Prostate gland (tissue), 2 donors: ENCODE measurements at regions not wholly inside any gene's neighbourhood (a gene's known extent, or its start where the extent isn't known, plus 50 kb on each side); places are given as distances from the start of the nearest gene placed in this dataset.

Experiments
- DNase-seq: peaks from one replicate; pipeline ENCODE4 v3.0.0-alpha.2; 2019; ENCODE audit warnings: low spot score
- H3K27ac ChIP-seq, 2 donors: fragments of 200-600 bp; sonication (generic); 2 replicates each; pipeline ENCODE4 v1.5.1; 2017 to 2019
- H3K27me3 ChIP-seq: fragments of 200-600 bp; sonication (generic); replicated peaks from 2 replicates; pipeline ENCODE4 v1.5.1; 2019; ENCODE audit not compliant: insufficient read depth
- H3K36me3 ChIP-seq, 2 donors: fragments of 200-600 bp; sonication (generic); 1 replicate in 1 of 2; 2 replicates in 1 of 2; pipeline versions ENCODE4 v1.5.1 to v1.8.1; 2017 to 2019
- H3K4me1 ChIP-seq: fragments of 200-600 bp; sonication (generic); replicated peaks from 2 replicates; pipeline ENCODE4 v1.5.1; 2019
- H3K4me3 ChIP-seq, 2 donors: fragments of 200-600 bp; sonication (generic); 2 replicates each; pipeline ENCODE4 v1.5.1; 2017 to 2019
- H3K9me3 ChIP-seq: fragments of 200-600 bp; sonication (generic); 2 replicates; pipeline ENCODE4 v1.5.1; 2017
- CTCF ChIP-seq, 4 experiments: fragments of 200-600 bp in 2 of 4; fragments of 450-650 bp in 2 of 4; sonication (generic) in 2 of 4; IDR thresholded peaks; 1 replicate in 3 of 4; 2 replicates in 1 of 4; pipeline ENCODE4 v1.5.1; 2016 to 2019; ENCODE audit warnings: antibody characterized with exemption in 4 of 4, mild to moderate bottlenecking in 2 of 4, moderate library complexity in 2 of 4
- POLR2A ChIP-seq: fragments of 450-650 bp; IDR thresholded peaks from one replicate; pipeline ENCODE4 v1.6.1; 2016; ENCODE audit warnings: antibody characterized with exemption, mild to moderate bottlenecking
- POLR2AphosphoS5 ChIP-seq: sonication (generic); formaldehyde crosslinking; IDR thresholded peaks from one replicate; pipeline ENCODE4 v1.6.1; 2017; ENCODE audit warnings: antibody characterized with exemption
- WGBS: methylation state at CpG from one replicate; pipeline ENCODE4 v1.1.5; 2018; 5-methylcytosine and 5-hydroxymethylcytosine counted together
- intact Hi-C: fragments of 100-400 bp; cut with DNase I; formaldehyde crosslinking; loops from one replicate; pipeline ENCODE4 v1.14.2; 2022

GRCh38 chr10:52701647-52702046 is 70.9 kb downstream of the MBL2 start:
- WGBS, result 42% methylated on average over 2 of the region's 2 CpGs

GRCh38 chr10:52703451-52703850 is 69.1 kb downstream of the MBL2 start:
- no peaks in the 10 kb centered on the region for H3K36me3 ChIP-seq
- H3K4me3 ChIP-seq, result no peak overlapping the region
- no peak for DNase-seq
- intact Hi-C loops, result no loop called here
- no peak for TF ChIP-seq POLR2A
- no peak for TF ChIP-seq CTCF (IDR thresholded peaks at IDR 0.05)
- TF ChIP-seq POLR2AphosphoS5, result no peak
- H3K4me1 ChIP-seq, result no peaks in the 10 kb centered on the region
- WGBS, result 70% methylated on average over 3 of the region's 3 CpGs
- H3K27me3 ChIP-seq, result no peaks in the 10 kb centered on the region
- H3K9me3 ChIP-seq, result no peaks in the 10 kb centered on the region
- no peak overlapping the region for H3K27ac ChIP-seq

More at GRCh38 chr10:52701647-52702046, 70.9 kb downstream of the MBL2 start:
- DNase-seq, result no peak
- H3K9me3 ChIP-seq, result no peaks in the 10 kb centered on the region
- H3K27me3 ChIP-seq, result no peaks in the 10 kb centered on the region
- no peaks in the 10 kb centered on the region for H3K4me1 ChIP-seq
- no peak overlapping the region for H3K27ac ChIP-seq
- intact Hi-C loops, result no loop called here
- TF ChIP-seq CTCF (IDR thresholded peaks at IDR 0.05) (no peak), POLR2AphosphoS5 (no peak), POLR2A (no peak)
- no peak overlapping the region for H3K4me3 ChIP-seq
- no peaks in the 10 kb centered on the region for H3K36me3 ChIP-seq

- intact Hi-C loops, result no loop called here
These were observed 68.7 kb downstream of the MBL2 start for GRCh38 chr10:52703898-52704297.

GRCh38 chr10:52706332-52707070 is 66.1 kb downstream of the MBL2 start:
- intact Hi-C loops, result no loop called here
- no peak overlapping the region for H3K27ac ChIP-seq
- DNase-seq, result no peak
- no peak overlapping the region for H3K4me3 ChIP-seq
- no peaks in the 10 kb centered on the region for H3K27me3 ChIP-seq
- H3K9me3 ChIP-seq, result no peaks in the 10 kb centered on the region
- TF ChIP-seq CTCF (IDR thresholded peaks at IDR 0.05), result no peak
- TF ChIP-seq POLR2AphosphoS5, result no peak
- TF ChIP-seq POLR2A, result no peak
- 88% methylated on average over 4 of the region's 4 CpGs for whole genome bisulfite sequencing
- H3K4me1 ChIP-seq, result no peaks in the 10 kb centered on the region
- no peaks in the 10 kb centered on the region for H3K36me3 ChIP-seq

More at GRCh38 chr10:52703898-52704297, 68.7 kb downstream of the MBL2 start:
- WGBS, result 42% methylated on average over 4 of the region's 4 CpGs
- H3K9me3 ChIP-seq, result no peaks in the 10 kb centered on the region
- no peaks in the 10 kb centered on the region for H3K36me3 ChIP-seq
- no peak for DNase-seq
- no peaks in the 10 kb centered on the region for H3K27me3 ChIP-seq
- no peaks in the 10 kb centered on the region for H3K4me1 ChIP-seq
- H3K27ac ChIP-seq, result no peak overlapping the region
- no peak overlapping the region for H3K4me3 ChIP-seq
- TF ChIP-seq POLR2AphosphoS5, result no peak
